Parathyroid adenoma (tissue), 2 donors: ENCODE measurements at regions not wholly inside any gene's neighbourhood (a gene's known extent, or its start where the extent isn't known, plus 50 kb on each side); places are given as distances from the start of the nearest gene placed in this dataset.
"Not testable (repeated sequence)": the region's sequence is repeated elsewhere in the genome, so short reads cannot be mapped to it uniquely, and the experiment has no call there.

ENCODE experiments used
- H2AFZ ChIP-seq: fragments of 300-600 bp; sonication (generic); one replicate; pipeline ENCODE4 v1.7.0; 2017; ENCODE audit warnings: antibody characterized with exemption, mild to moderate bottlenecking
- H3K27ac ChIP-seq: fragments of 300-600 bp; sonication (generic); one replicate; pipeline ENCODE4 v1.7.0; 2017
- H3K27me3 ChIP-seq: fragments of 300-600 bp; sonication (generic); one replicate; pipeline ENCODE4 v1.7.0; 2017; ENCODE audit warnings: low read length; ENCODE audit not compliant: control insufficient read depth, insufficient read depth
- H3K36me3 ChIP-seq: fragments of 300-600 bp; sonication (generic); one replicate; pipeline ENCODE4 v1.7.0; 2017; ENCODE audit warnings: low read length; ENCODE audit not compliant: control insufficient read depth, insufficient read depth
- H3K4me1 ChIP-seq: fragments of 300-600 bp; sonication (generic); one replicate; pipeline ENCODE4 v1.7.0; 2017; ENCODE audit warnings: control low read depth
- H3K4me2 ChIP-seq: fragments of 300-600 bp; sonication (generic); one replicate; pipeline ENCODE4 v1.7.0; 2017; ENCODE audit warnings: low read length
- H3K4me3 ChIP-seq: fragments of 300-600 bp; sonication (generic); one replicate; pipeline ENCODE4 v1.7.0; 2017; ENCODE audit warnings: low read depth, low read length
- H3K79me2 ChIP-seq: fragments of 300-600 bp; sonication (generic); one replicate; pipeline ENCODE4 v1.7.0; 2017; ENCODE audit warnings: control low read depth
- H3K9ac ChIP-seq: fragments of 300-600 bp; sonication (generic); one replicate; pipeline ENCODE4 v1.7.0; 2017; ENCODE audit warnings: mild to moderate bottlenecking
- H3K9me3 ChIP-seq: fragments of 300-600 bp; sonication (generic); one replicate; pipeline ENCODE4 v1.7.0; 2017; ENCODE audit warnings: low read length; ENCODE audit not compliant: control insufficient read depth
- TF ChIP-seq, protein P1 (sequence below): fragments of 300-600 bp; sonication (generic); IDR thresholded peaks from one replicate; pipeline ENCODE4 v1.7.0; 2017; ENCODE audit warnings: antibody characterized with exemption, mild to moderate bottlenecking
- donor health status: primary hyperparathyroidism.

DNA sequence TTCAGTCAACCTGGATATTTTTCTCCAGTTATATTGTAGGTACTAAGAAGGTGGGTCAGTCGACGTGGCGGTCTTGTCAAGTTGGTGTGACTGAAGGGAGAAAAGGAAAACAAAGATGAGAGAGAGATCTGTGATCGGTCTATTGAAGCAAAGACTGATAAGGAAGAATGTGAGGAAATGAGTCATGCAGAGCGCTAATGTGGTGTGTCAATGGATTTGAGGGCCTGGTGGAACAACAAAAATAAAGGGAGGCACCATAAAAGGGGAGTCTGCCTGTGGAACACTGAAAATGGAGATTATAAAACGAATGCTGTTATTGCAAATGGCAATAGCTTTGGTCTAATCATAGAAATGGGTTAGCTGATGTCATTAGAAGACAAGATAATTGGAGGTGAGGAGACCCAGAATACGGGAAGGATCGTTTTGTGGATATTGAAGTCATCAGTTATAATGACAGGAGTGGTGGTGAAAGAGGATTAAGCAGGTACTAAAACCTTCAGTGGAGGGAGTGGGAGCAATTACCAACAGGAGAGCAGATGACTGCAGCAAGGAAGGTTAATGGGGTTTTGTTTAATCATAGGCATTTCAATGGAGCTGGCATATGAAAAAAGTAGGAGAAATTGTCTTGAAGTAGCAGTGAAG is 599.1 kb upstream of the FSHR start:
- Histone ChIP-seq H3K4me1 (no peaks in the 10 kb centered on the region), H3K36me3 (no peaks in the 10 kb centered on the region), H3K4me3 (no peak overlapping the region), H3K9me3 (no peaks in the 10 kb centered on the region), H3K79me2 (no peaks in the 10 kb centered on the region), H2AFZ (no peak overlapping the region), H3K4me2 (no peak overlapping the region), H3K9ac (no peak overlapping the region), H3K27me3 (no peaks in the 10 kb centered on the region), H3K27ac (no peak overlapping the region)
- TF ChIP-seq, protein P1, sequence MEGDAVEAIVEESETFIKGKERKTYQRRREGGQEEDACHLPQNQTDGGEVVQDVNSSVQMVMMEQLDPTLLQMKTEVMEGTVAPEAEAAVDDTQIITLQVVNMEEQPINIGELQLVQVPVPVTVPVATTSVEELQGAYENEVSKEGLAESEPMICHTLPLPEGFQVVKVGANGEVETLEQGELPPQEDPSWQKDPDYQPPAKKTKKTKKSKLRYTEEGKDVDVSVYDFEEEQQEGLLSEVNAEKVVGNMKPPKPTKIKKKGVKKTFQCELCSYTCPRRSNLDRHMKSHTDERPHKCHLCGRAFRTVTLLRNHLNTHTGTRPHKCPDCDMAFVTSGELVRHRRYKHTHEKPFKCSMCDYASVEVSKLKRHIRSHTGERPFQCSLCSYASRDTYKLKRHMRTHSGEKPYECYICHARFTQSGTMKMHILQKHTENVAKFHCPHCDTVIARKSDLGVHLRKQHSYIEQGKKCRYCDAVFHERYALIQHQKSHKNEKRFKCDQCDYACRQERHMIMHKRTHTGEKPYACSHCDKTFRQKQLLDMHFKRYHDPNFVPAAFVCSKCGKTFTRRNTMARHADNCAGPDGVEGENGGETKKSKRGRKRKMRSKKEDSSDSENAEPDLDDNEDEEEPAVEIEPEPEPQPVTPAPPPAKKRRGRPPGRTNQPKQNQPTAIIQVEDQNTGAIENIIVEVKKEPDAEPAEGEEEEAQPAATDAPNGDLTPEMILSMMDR = no peak

DNA sequence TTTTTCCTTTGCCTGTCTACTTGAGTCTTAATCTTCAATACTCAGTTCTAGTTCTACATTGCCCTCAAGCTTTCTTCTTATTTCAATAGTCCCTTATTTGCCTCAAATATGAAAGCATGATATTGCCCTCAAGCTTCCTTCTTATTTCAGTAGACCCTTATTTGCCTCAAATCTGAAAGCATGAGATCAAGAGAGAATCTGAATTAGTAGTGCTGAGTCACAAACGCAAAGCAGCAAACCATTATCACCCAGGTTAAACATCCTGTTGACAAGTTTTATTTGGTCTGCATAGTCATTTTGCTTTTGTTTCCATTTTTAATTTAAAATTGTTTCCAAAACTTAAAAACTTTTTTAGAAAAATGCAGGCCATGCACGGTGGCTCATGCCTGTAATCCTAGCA is 583.3 kb upstream of the FSHR start:
- H3K9ac ChIP-seq = no peak overlapping the region
- H3K4me2 ChIP-seq = no peak overlapping the region
- H3K79me2 ChIP-seq = no peaks in the 10 kb centered on the region
- no peak overlapping the region for H3K4me3 ChIP-seq
- H3K27me3 ChIP-seq = no peaks in the 10 kb centered on the region
- H3K9me3 ChIP-seq = no peaks in the 10 kb centered on the region
- TF ChIP-seq, protein P1 = no peak
- no peaks in the 10 kb centered on the region for H3K36me3 ChIP-seq
- no peak overlapping the region for H2AFZ ChIP-seq
- H3K4me1 ChIP-seq = no peaks in the 10 kb centered on the region
- H3K27ac ChIP-seq = no peak overlapping the region

DNA sequence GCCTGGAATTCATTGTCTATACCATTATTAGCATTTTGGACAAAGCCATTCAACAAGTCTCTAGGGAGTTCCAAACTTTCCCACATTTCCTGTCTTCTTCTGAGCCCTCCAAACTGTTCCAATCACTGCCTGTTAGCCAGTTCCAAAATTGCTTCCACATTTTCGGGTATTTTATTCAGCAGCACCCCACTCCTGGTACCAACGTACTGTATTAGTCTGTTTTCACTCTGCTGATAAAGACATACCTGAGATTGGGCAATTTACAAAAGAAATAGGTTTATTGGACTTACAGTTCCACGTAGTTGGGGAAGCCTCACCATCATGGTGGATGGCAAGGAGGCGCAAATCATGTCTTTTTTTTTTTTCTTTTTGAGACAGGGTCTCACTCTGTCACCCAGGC is 578.6 kb upstream of the FSHR start:
- H2AFZ ChIP-seq, H3K79me2 ChIP-seq, H3K4me3 ChIP-seq, H3K9ac ChIP-seq, H3K36me3 ChIP-seq, H3K4me2 ChIP-seq, H3K4me1 ChIP-seq, H3K27ac ChIP-seq, H3K9me3 ChIP-seq, H3K27me3 ChIP-seq: not testable (repeated sequence)

DNA sequence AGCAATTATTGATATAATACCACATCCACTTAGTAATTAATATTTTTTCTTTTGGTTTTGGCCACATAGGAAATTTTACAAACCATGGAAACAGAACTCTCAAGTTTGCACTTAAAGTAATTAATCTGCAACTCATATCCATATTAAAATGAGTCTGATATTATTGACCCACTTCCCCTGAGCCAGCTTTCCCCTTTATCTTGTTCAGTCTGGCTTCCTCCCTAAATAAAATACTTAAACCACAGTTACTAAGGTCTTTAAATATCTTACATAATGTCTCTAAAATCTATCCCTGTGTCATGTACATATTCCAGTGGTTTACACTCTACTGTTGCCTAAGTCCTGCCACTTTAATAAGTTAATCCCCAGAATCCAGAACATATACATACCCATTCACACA is 564.9 kb upstream of the FSHR start:
- H3K9me3 ChIP-seq = no peaks in the 10 kb centered on the region
- no peak overlapping the region for H3K9ac ChIP-seq
- no peaks in the 10 kb centered on the region for H3K79me2 ChIP-seq
- no peak overlapping the region for H3K4me3 ChIP-seq
- H3K27me3 ChIP-seq = no peaks in the 10 kb centered on the region
- no peak overlapping the region for H3K27ac ChIP-seq
- TF ChIP-seq, protein P1 = no peak
- no peaks in the 10 kb centered on the region for H3K36me3 ChIP-seq
- H2AFZ ChIP-seq = no peak overlapping the region
- H3K4me2 ChIP-seq = no peak overlapping the region
- H3K4me1 ChIP-seq = no peaks in the 10 kb centered on the region

DNA sequence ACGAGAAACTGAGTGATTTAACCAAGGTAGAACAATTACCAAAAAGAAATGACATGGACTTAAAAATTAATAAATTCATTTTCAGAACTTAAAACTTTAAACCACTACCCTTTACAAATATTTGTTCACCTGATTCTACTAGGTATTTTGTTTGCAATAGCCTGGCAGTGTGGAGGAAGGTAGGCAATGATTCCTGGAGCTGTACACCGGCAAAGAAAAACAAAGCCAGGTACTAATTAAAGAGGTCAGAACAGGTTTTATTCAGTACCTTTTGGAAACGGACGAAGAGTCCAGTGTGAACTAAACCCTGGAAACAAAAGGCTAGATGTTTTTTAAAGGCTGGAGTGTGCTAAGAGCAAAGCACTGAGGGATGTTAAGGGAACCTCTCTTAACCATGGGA is 561.3 kb upstream of the FSHR start:
- Histone ChIP-seq H3K79me2 (no peaks in the 10 kb centered on the region), H3K4me1 (no peaks in the 10 kb centered on the region), H3K36me3 (no peaks in the 10 kb centered on the region), H3K9ac (no peak overlapping the region), H3K9me3 (no peaks in the 10 kb centered on the region), H2AFZ (no peak overlapping the region), H3K4me2 (no peak overlapping the region), H3K4me3 (no peak overlapping the region), H3K27me3 (no peaks in the 10 kb centered on the region), H3K27ac (no peak overlapping the region)
- TF ChIP-seq, protein P1 = no peak
